Fibroblast of lung (primary cell): ENCODE measurements at regions not wholly inside any gene's neighbourhood (a gene's known extent, or its start where the extent isn't known, plus 50 kb on each side); places are given as distances from the start of the nearest gene placed in this dataset.

Experiments used
- CTCF ChIP-seq, 2 donors: IDR thresholded peaks in 1 of 2; conservative IDR thresholded peaks in 1 of 2; 1 replicate in 1 of 2; 2 replicates in 1 of 2; pipeline ENCODE4 v1.5.1; 2011 to 2012; ENCODE audit warnings: low read length in 2 of 2, control low read depth in 1 of 2, inconsistent platforms in 1 of 2, low read depth in 1 of 2, mild to moderate bottlenecking in 1 of 2
- EZH2 ChIP-seq: IDR thresholded peaks from 2 replicates; pipeline ENCODE4 v1.5.1; 2012; ENCODE audit warnings: low read length, control low read depth, mild to moderate bottlenecking; ENCODE audit errors: missing control alignments

- TF ChIP-seq CTCF (conservative IDR thresholded peaks at IDR 0.05 in 1 of 2, IDR thresholded peaks at IDR 0.05 in 1 of 2; ENCODE audit: low read depth in 1 of 2, low read length in 2 of 2), result no peak
- TF ChIP-seq EZH2, result no peak
Measured at GRCh38 chr6:168937054-168937453, 316.6 kb downstream of the THBS2 start.
